K562 (cell line): ENCODE measurements at regions not wholly inside any gene's neighbourhood (a gene's known extent, or its start where the extent isn't known, plus 50 kb on each side); places are given as distances from the start of the nearest gene placed in this dataset.

Experiments used
- KAT2B ChIP-seq: IDR thresholded peaks from one replicate; pipeline ENCODE4 v1.6.1; 2012; ENCODE audit warnings: low read depth, mild to moderate bottlenecking, control low read depth, inconsistent platforms, low read length, moderate library complexity
- KLF10 ChIP-seq: fragments of 250-450 bp; sonication (Bioruptor Pico); IDR thresholded peaks from 2 replicates; pipeline ENCODE4 v1.6.1; 2021; ENCODE audit warnings: matching md5 sums
- MBD2 ChIP-seq: sonication (generic); IDR thresholded peaks from 2 replicates; pipeline ENCODE4 v1.6.1; 2016; ENCODE audit warnings: low read depth, borderline replicate concordance
- REST ChIP-seq, 2 experiments: fragments of 450-650 bp; formaldehyde crosslinking in 1 of 2; IDR thresholded peaks; 2 replicates each; pipeline versions ENCODE4 v1.4.0 to v1.6.1; 2014 to 2020; ENCODE audit warnings: mild to moderate bottlenecking in 2 of 2, borderline replicate concordance in 1 of 2, low read depth in 1 of 2

- no peak for TF ChIP-seq MBD2
- TF ChIP-seq REST (IDR thresholded peaks at IDR 0.05; ENCODE audit: borderline replicate concordance), result no peak
- TF ChIP-seq REST (CRISPR knock-in tag; IDR thresholded peaks at IDR 0.05; ENCODE audit: low read depth), result no peak
- no peak for TF ChIP-seq KAT2B
- TF ChIP-seq KLF10, result no peak
These were observed 54.6 kb downstream of the RPP21 start for GRCh38 chr6:30399390-30400058.
